GM21529 (cell line): ENCODE measurements at regions not wholly inside any gene's neighbourhood (a gene's known extent, or its start where the extent isn't known, plus 50 kb on each side); places are given as distances from the start of the nearest gene placed in this dataset.

Source experiments
- ATAC-seq: cut with Tn5 transposase; IDR thresholded peaks from one replicate; pipeline ENCODE4 v1.9.1; 2021; ENCODE audit not compliant: unreplicated experiment

- ATAC-seq = no peak
Measured at GRCh38 chr2:219692521-219692920, 65.1 kb downstream of the SLC4A3 start.

GRCh38 chr2:219695145-219695709 is 67.8 kb downstream of the SLC4A3 start:
- ATAC-seq = no peak

- ATAC-seq = no peak
Measured at GRCh38 chr2:219697811-219698747, 70.6 kb downstream of the SLC4A3 start.

- no peak for ATAC-seq
Measured at GRCh38 chr2:219698748-219699439, 71.5 kb downstream of the SLC4A3 start.

GRCh38 chr2:219699440-219699821 is 72.0 kb downstream of the SLC4A3 start:
- no peak for ATAC-seq

- no peak for ATAC-seq
Measured at GRCh38 chr2:219701847-219702634, 74.6 kb downstream of the SLC4A3 start.

GRCh38 chr2:219702796-219703545 is 75.5 kb downstream of the SLC4A3 start:
- ATAC-seq = no peak

GRCh38 chr2:219704878-219705277 is 77.4 kb downstream of the SLC4A3 start:
- no peak for ATAC-seq

- ATAC-seq = no peak
Measured at GRCh38 chr2:219706823-219707281, 79.4 kb downstream of the SLC4A3 start.

- ATAC-seq = no peak
Measured at GRCh38 chr2:219707496-219708285, 80.3 kb downstream of the SLC4A3 start.

- ATAC-seq = no peak
Measured at GRCh38 chr2:219709331-219709761, 81.9 kb downstream of the SLC4A3 start.

- ATAC-seq = peak; percentile 67
Measured at GRCh38 chr2:219713110-219713509, 85.7 kb downstream of the SLC4A3 start.

GRCh38 chr2:219714681-219715400 is 87.4 kb downstream of the SLC4A3 start:
- ATAC-seq = no peak

GRCh38 chr2:219718066-219718465 is 90.6 kb downstream of the SLC4A3 start:
- ATAC-seq = no peak

- ATAC-seq = no peak
Measured at GRCh38 chr2:219719521-219719920, 92.1 kb downstream of the SLC4A3 start.

GRCh38 chr2:219720956-219721355 is 93.5 kb downstream of the SLC4A3 start:
- ATAC-seq = no peak

- no peak for ATAC-seq
Measured at GRCh38 chr2:219722276-219722879, 94.9 kb downstream of the SLC4A3 start.

GRCh38 chr2:219723311-219723710 is 95.9 kb downstream of the SLC4A3 start:
- ATAC-seq = no peak
